Endometrium (tissue), 2 donors: ENCODE measurements at regions not wholly inside any gene's neighbourhood (a gene's known extent, or its start where the extent isn't known, plus 50 kb on each side); places are given as distances from the start of the nearest gene placed in this dataset.

Experiments used
- FAIRE-seq: peaks from 2 replicates; lab custom pipeline; 2012; peaks lifted over from hg19 to GRCh38; lab: Jason Lieb, UNC
- donor health status: control.
- donor health status: control.

GRCh38 chr1:30609336-30609998, 113.9 kb downstream of the MATN1 start:
- FAIRE-seq: no peak

- FAIRE-seq: no peak
Measured at GRCh38 chr1:30607723-30608122, 115.7 kb downstream of the MATN1 start.

DNA sequence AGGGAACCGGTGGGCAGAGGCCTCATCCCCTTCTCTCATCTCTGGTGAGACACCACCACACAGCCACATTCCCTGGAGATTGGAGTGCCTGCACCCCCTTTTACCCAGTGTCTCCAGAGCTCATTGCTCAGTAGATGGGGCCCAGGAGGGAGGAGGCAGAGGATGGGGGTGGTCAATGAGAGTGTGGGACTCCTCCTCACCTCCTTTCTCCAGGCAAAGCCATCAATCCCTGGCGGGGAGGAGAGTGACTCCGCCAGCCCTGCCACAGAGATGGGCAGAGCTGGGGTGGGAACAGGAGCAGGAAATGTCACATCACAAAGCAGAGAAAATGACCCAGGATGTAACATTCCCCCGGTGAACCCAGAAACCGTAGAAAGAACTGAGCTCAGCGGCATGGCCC, 117.2 kb downstream of the MATN1 start:
- no peak for FAIRE-seq

DNA sequence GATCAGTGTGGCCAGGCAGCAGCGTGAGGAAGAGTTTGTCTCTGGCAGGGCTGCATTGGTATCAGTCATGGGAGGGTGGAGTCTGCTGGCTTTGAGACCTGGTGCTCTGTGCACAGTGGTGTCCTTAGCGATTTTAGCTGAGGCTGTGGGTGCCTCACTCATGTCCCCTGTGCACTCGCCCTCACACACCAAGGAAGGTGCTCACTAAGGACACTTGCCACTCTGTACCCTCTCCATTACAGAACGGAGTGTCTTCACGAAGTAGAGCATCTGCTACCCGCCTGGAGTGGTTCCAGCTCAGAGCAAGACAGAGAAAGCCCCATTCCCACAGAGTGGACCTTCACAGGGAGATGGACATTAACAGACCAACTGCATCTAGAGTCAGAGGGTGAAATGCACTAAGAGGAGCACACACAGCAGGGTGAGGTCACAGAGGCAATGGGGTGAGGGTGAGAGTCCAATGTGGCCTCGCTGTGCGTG, 117.9 kb downstream of the MATN1 start:
- no peak for FAIRE-seq

- FAIRE-seq: no peak
Measured at GRCh38 chr1:30604801-30605440, 118.5 kb downstream of the MATN1 start.

GRCh38 chr1:30603081-30603858, 120.1 kb downstream of the MATN1 start:
- FAIRE-seq: no peak

- FAIRE-seq: no peak
Measured at GRCh38 chr1:30601316-30602085, 121.9 kb downstream of the MATN1 start.

GRCh38 chr1:30600706-30601105, 122.7 kb downstream of the MATN1 start:
- FAIRE-seq: no peak

GRCh38 chr1:30600258-30600657, 123.1 kb downstream of the MATN1 start:
- FAIRE-seq: no peak

DNA sequence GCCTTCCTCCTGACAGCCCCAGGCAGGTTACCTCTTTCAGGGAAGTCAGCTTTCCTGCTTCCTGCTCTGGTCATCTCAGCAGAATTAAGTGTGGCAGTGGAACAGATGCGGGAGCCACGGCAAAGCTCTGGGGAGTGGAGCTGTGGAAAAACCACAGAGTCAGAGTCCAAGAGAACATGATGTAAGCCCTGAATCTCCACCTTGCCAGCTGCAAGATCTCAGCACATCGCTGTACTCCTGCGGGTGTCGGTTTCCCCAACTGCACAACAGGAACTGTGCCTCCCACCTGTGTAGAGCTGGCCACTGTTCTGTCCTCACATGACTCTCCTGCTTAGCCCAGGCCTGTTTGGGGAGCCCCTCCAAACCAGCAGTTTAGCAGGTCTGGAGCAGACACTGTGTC, 123.7 kb downstream of the MATN1 start:
- FAIRE-seq: no peak

DNA sequence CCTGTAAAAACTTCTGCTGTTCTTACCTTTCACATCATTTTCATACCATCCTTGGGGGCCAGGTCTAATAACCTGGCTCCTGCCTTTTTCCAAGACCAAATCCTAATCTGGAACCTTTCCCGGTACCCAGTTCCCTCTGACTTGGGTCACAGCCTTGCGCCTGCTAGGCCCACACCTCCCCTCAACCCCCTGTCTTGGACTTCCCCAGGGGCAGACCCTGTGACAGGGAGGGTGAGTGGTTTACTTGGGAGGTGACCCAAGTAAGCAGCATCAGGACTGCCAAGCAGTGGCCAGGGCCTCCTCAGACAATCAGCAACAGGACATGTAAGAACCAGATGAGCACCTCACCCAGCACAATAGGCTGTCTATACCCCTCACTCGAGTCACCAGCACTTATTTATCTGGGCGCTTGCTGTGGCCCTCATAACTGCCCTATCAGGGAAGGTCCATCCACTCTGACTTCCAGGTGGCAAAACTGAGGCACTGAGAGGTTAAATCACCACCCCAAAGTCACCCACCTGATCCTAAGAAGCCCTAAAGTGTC, 124.7 kb downstream of the MATN1 start:
- FAIRE-seq: no peak

GRCh38 chr1:30597711-30598110, 125.7 kb downstream of the MATN1 start:
- no peak for FAIRE-seq

DNA sequence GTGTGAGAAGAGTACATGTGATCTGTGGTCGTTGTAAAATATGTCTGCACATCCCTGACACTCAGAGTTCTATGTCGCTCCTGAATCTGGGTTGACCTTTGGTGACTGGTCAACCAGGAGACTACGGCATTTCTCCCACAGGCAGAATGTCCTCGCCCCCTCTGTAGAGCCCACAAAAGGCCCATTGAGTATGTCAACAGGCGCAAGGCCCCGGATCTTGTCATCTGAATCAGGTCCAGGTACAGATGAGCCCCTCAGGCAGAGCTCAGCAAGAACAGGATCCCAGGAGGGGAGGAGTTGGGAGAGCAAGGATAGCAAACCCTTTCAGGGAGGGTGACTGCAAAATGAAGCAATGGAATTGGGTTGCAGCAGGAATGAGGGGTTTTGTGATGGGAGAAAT, 126.5 kb downstream of the MATN1 start:
- no peak for FAIRE-seq

GRCh38 chr1:30596470-30596869, 126.9 kb downstream of the MATN1 start:
- no peak for FAIRE-seq

DNA sequence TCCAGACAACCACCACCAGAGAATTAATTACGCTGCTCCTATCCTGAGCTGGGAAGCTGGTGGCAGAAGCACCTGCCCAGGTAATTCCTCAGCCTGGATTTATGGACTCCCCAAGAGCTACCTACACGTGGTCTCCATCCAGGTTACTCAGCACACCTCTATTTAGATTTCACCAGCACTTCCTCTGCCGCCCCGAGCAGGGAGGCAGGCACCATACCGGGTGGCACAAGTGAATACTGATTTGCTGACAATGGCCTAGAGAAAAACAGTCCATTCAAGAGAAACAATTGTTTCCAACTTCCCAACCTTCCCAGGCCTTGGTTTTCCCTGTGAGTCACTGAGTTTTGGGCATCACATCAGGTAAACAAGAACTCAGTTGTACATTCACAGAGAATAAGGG, 134.3 kb downstream of the MATN1 start:
- FAIRE-seq: no peak

GRCh38 chr1:30588311-30589073, 134.9 kb downstream of the MATN1 start:
- no peak for FAIRE-seq

- no peak for FAIRE-seq
Measured at GRCh38 chr1:30586671-30587070, 136.7 kb downstream of the MATN1 start.

DNA sequence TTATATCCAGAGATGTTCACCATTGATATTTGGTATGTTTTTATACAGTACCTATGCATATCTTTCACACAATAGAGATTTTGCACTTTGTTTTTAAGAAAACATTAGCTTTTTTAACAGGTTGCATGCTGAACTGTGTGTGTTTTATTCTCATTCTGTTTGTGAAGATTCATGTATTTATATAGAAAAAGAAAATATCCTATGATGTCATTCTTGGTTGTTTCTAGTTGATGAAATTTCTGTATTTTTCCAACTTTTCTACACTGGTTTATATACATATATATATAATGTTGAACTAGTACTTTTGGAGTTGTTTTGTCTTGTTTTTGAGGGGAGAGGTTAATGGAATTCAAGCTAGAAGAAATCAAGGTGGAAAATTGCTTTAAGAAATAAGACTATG, 143.8 kb downstream of the MATN1 start:
- FAIRE-seq: no peak

- no peak for FAIRE-seq
Measured at GRCh38 chr1:30575066-30575465, 148.3 kb downstream of the MATN1 start.

GRCh38 chr1:30572192-30572591, 151.2 kb downstream of the MATN1 start:
- FAIRE-seq: no peak

DNA sequence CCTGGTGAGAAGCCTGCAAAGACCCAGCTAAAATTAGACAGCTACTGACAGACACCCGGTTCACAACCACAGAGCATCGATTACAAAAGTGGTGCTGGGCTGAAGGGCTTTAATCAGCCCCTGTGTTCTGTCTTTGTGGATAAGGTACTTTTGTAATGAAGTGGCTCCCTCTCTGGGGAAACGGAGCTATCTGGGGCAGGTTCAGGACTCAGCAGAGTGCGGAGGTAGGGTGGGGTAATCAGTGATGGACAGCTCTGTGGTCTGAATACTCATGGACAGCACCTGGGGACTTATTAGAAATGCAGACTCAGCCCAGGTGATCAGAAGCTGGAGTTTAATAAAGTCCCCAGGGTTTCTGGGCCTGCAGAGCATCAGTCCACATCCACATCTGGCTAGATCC, 152.0 kb downstream of the MATN1 start:
- no peak for FAIRE-seq
